Parathyroid adenoma (tissue), 2 donors: ENCODE measurements at regions not wholly inside any gene's neighbourhood (a gene's known extent, or its start where the extent isn't known, plus 50 kb on each side); places are given as distances from the start of the nearest gene placed in this dataset.
"Not testable (repeated sequence)": the region's sequence is repeated elsewhere in the genome, so short reads cannot be mapped to it uniquely, and the experiment has no call there.

Source experiments
- H2AFZ ChIP-seq: fragments of 300-600 bp; sonication (generic); one replicate; pipeline ENCODE4 v1.7.0; 2017; ENCODE audit warnings: antibody characterized with exemption, mild to moderate bottlenecking
- H3K27ac ChIP-seq: fragments of 300-600 bp; sonication (generic); one replicate; pipeline ENCODE4 v1.7.0; 2017
- H3K27me3 ChIP-seq: fragments of 300-600 bp; sonication (generic); one replicate; pipeline ENCODE4 v1.7.0; 2017; ENCODE audit warnings: low read length; ENCODE audit not compliant: control insufficient read depth, insufficient read depth
- H3K36me3 ChIP-seq: fragments of 300-600 bp; sonication (generic); one replicate; pipeline ENCODE4 v1.7.0; 2017; ENCODE audit warnings: low read length; ENCODE audit not compliant: control insufficient read depth, insufficient read depth
- H3K4me1 ChIP-seq: fragments of 300-600 bp; sonication (generic); one replicate; pipeline ENCODE4 v1.7.0; 2017; ENCODE audit warnings: control low read depth
- H3K4me2 ChIP-seq: fragments of 300-600 bp; sonication (generic); one replicate; pipeline ENCODE4 v1.7.0; 2017; ENCODE audit warnings: low read length
- H3K4me3 ChIP-seq: fragments of 300-600 bp; sonication (generic); one replicate; pipeline ENCODE4 v1.7.0; 2017; ENCODE audit warnings: low read depth, low read length
- H3K79me2 ChIP-seq: fragments of 300-600 bp; sonication (generic); one replicate; pipeline ENCODE4 v1.7.0; 2017; ENCODE audit warnings: control low read depth
- H3K9ac ChIP-seq: fragments of 300-600 bp; sonication (generic); one replicate; pipeline ENCODE4 v1.7.0; 2017; ENCODE audit warnings: mild to moderate bottlenecking
- H3K9me3 ChIP-seq: fragments of 300-600 bp; sonication (generic); one replicate; pipeline ENCODE4 v1.7.0; 2017; ENCODE audit warnings: low read length; ENCODE audit not compliant: control insufficient read depth
- TF ChIP-seq, protein P1 (sequence below): fragments of 300-600 bp; sonication (generic); IDR thresholded peaks from one replicate; pipeline ENCODE4 v1.7.0; 2017; ENCODE audit warnings: antibody characterized with exemption, mild to moderate bottlenecking
- donor health status: primary hyperparathyroidism.

DNA sequence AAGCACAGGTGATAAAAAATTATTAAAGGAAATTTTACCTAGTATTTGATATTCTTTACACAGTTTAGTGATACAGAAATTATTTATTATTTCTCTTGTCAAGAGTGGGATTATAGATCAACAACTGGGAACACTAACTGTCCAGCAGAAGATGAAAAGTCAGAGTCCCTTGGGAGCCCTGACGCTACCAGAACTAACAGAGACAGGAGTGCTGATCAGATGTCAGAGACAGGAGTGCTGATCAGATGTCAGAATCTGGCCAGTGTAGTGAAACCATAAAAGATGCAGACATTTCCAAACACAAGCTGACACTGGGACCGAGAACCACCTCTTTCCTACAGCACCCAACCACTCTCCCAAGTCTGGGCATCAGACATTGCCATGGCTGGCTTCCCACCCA lies 828.2 kb downstream of the TNS3 start:
- H3K36me3 ChIP-seq: no peaks in the 10 kb centered on the region
- no peaks in the 10 kb centered on the region for H3K27me3 ChIP-seq
- H3K4me1 ChIP-seq: no peaks in the 10 kb centered on the region
- H2AFZ ChIP-seq: no peak overlapping the region
- no peaks in the 10 kb centered on the region for H3K9me3 ChIP-seq
- no peak overlapping the region for H3K4me2 ChIP-seq
- TF ChIP-seq, protein P1, sequence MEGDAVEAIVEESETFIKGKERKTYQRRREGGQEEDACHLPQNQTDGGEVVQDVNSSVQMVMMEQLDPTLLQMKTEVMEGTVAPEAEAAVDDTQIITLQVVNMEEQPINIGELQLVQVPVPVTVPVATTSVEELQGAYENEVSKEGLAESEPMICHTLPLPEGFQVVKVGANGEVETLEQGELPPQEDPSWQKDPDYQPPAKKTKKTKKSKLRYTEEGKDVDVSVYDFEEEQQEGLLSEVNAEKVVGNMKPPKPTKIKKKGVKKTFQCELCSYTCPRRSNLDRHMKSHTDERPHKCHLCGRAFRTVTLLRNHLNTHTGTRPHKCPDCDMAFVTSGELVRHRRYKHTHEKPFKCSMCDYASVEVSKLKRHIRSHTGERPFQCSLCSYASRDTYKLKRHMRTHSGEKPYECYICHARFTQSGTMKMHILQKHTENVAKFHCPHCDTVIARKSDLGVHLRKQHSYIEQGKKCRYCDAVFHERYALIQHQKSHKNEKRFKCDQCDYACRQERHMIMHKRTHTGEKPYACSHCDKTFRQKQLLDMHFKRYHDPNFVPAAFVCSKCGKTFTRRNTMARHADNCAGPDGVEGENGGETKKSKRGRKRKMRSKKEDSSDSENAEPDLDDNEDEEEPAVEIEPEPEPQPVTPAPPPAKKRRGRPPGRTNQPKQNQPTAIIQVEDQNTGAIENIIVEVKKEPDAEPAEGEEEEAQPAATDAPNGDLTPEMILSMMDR: no peak
- no peak overlapping the region for H3K27ac ChIP-seq
- H3K79me2 ChIP-seq: no peaks in the 10 kb centered on the region
- H3K9ac ChIP-seq: no peak overlapping the region
- H3K4me3 ChIP-seq: no peak overlapping the region

DNA sequence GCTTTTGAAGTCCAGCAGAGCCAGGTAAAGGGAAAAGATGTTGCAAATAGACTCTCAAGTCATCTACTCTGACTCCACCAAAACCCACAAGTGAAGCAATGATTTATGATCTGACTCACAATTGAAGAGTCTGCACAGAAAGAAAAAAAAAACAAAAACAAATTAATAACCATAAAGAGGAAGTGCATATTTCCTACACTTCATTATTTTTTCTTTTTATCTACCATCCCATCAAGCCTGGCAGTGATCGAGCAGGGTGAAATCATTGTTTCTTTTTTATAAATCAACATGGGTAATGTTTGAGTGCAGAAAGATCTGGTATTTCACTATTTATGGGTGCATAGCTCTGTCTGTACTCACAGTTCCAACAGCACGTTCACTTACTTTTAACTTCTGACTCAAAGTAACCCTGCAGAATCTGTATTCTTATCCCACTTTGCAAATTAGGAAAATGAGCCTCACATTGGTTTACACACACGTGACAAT lies 829.0 kb downstream of the TNS3 start:
- Histone ChIP-seq H2AFZ (no peak overlapping the region), H3K4me2 (no peak overlapping the region), H3K4me3 (no peak overlapping the region), H3K36me3 (no peaks in the 10 kb centered on the region), H3K27me3 (no peaks in the 10 kb centered on the region), H3K4me1 (no peaks in the 10 kb centered on the region), H3K79me2 (no peaks in the 10 kb centered on the region), H3K9me3 (no peaks in the 10 kb centered on the region), H3K27ac (no peak overlapping the region), H3K9ac (no peak overlapping the region)
- TF ChIP-seq, protein P1: no peak

DNA sequence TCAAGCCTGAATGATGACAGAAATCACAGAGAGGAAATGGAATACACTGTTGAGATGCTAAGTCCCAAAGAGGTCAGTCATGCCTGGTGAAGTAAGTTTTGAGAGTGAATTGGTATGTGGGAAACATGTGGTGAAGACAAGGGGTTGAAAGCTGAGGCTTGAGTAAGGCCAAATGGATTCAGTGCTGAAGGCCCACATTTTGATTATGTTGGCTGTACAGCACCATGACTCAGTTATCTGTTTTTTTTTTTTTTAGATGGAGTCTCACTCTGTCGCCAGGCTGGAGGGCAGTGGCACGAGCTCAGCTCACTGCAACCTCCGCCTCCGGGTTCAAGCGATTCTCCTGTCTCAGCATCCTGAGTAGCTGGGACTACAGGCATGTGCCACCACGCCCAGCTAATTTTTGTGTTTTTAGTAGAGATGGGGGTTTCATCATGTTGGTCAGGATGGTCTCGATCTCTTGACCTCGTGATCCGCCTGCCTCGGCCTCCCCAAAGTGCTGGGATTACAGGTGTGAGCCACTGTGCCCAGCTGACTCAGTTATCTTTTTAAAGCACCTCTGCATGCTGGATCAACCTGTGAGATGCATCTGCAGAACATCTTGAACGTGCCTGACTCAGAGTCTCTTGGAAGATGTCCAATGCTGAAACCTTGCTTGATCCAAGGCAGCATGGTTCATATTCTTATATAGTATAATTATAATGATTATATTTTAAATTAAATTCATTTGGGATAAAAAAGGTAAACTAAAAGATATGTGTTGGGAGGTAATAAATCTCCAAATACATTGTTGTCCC lies 829.8 kb downstream of the TNS3 start:
- not testable (repeated sequence) for H2AFZ ChIP-seq, H3K9me3 ChIP-seq, H3K4me2 ChIP-seq, H3K4me3 ChIP-seq, H3K79me2 ChIP-seq, H3K27ac ChIP-seq, H3K36me3 ChIP-seq, H3K9ac ChIP-seq, H3K4me1 ChIP-seq, H3K27me3 ChIP-seq

DNA sequence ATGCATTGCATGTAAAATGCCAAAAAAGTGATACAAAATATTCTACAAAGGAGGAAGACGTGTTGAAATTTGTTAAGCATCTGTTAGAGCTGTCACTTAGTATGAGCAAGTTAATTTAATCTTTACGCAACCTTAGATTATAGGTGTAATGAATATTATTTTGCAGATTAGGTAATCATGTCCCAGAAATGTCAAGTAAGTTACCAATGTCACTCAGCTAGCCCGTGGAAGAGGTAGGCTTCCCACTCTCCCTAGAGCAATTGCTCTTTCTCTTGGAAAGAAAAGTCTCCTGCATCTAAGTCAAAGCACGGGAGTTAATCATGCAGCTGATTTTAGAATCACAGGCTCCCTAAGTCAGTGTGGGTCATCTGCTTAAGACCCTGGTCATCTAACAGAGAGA lies 830.4 kb upstream of the IGFBP3 start:
- H2AFZ ChIP-seq: no peak overlapping the region
- no peaks in the 10 kb centered on the region for H3K27me3 ChIP-seq
- TF ChIP-seq, protein P1: no peak
- no peaks in the 10 kb centered on the region for H3K9me3 ChIP-seq
- no peak overlapping the region for H3K4me2 ChIP-seq
- H3K4me3 ChIP-seq: no peak overlapping the region
- no peak overlapping the region for H3K9ac ChIP-seq
- no peaks in the 10 kb centered on the region for H3K36me3 ChIP-seq
- no peak overlapping the region for H3K27ac ChIP-seq
- H3K4me1 ChIP-seq: no peaks in the 10 kb centered on the region
- H3K79me2 ChIP-seq: no peaks in the 10 kb centered on the region

DNA sequence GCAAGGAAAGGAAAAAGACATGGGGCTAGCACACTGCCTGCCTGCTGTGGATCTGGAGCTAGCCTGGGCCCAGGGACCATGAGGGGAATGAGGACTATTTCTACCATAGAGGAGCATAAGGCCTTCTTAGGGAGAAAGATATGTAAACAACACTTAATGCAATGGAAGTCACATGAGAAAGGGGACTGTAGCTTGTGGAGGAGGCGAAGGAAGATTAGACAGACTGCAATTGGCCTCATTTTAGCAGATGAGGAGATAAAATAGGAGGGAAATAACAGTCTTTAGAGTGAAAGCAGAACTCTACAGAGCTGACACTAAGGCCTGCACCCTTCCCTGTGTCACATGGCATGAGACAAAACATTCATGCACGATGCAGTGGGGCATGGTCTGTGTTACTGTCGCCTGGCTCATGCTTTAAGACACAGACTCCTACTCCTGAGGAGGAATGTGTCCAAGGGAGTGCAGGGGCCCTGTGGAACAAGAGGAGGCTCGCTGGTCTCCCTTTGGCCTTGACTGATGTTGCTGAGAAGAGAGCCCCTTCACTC lies 829.3 kb upstream of the IGFBP3 start:
- no peaks in the 10 kb centered on the region for H3K9me3 ChIP-seq
- no peaks in the 10 kb centered on the region for H3K27me3 ChIP-seq
- H3K4me1 ChIP-seq: no peaks in the 10 kb centered on the region
- no peaks in the 10 kb centered on the region for H3K36me3 ChIP-seq
- no peak overlapping the region for H3K4me2 ChIP-seq
- no peak overlapping the region for H3K27ac ChIP-seq
- no peak overlapping the region for H3K9ac ChIP-seq
- H2AFZ ChIP-seq: no peak overlapping the region
- TF ChIP-seq, protein P1: no peak
- no peaks in the 10 kb centered on the region for H3K79me2 ChIP-seq
- no peak overlapping the region for H3K4me3 ChIP-seq
